CD4-positive, alpha-beta T cell treated with Interleukin-2 at 100 ng/mL for 4 hours (primary cell): ENCODE measurements at regions not wholly inside any gene's neighbourhood (a gene's known extent, or its start where the extent isn't known, plus 50 kb on each side); places are given as distances from the start of the nearest gene placed in this dataset.
"Not testable (repeated sequence)": the region's sequence is repeated elsewhere in the genome, so short reads cannot be mapped to it uniquely, and the experiment has no call there.

Source experiments
- DNase-seq: peaks from one replicate; pipeline ENCODE4 v3.0.0-alpha.2; 2020; ENCODE audit warnings: low spot score

GRCh38 chr13:53398051-53398450 is 369.4 kb downstream of the OLFM4 start:
- no peak for DNase-seq

DNA sequence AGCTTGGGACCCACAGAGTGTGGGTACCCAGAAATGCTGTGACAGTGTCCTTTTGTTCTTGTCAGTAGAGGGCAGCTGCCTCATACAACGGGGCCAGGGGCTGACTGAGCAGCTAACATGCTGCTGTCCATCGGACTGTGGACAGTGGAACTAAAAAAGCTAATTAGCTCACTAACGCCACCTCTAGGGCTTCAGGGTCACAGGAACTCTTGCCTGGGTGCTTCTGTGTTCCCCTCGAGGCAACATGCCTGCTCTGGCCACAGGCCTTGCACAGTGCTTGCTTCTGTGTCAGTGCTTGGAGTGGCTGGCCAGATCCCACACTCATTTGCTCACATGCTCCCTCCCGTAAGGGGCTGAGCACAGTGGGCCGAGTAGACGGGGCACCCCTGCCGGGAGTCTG is 377.0 kb downstream of the OLFM4 start:
- DNase-seq = no peak

- DNase-seq = no peak
These were observed 379.7 kb downstream of the OLFM4 start for GRCh38 chr13:53408306-53408705.

DNA sequence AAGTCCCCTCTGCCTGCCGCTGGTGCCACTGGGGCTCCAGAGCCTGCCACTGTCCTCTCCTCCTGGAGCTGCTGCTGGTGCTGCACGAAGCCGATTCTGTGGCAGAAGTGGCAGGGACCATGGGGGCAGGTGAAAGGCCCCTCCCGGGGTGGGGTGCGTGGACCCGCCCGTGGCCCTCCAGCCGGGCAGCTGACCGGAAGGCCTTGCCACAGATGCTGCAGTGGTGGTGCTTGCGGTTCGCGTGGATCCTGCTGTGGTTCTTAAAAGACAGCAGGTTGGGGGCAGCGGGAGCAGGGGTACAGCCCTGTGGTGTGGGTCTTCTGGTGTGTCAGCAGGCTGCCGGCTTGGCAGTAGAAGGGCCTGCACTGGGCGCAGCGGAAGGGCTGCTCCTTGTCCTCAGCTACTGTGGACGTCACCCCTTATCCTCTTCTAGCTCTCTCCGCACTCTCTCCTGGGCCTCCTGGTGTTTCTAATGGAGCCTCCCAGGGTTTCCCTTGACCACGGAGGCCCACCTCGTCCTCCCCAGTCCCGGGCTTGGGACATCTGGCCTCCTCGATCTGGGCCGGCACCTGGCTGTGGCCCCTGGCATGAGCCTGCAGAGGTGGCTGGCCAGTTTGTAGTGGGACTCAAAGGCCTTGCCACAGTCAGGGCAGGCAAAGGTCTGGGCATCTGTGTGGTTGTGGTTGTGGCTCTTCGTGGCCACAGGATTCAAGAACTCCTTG is 380.4 kb downstream of the OLFM4 start:
- no peak for DNase-seq

- DNase-seq = no peak
These were observed 382.9 kb downstream of the OLFM4 start for GRCh38 chr13:53411463-53411862.

- DNase-seq = no peak
These were observed 386.5 kb downstream of the OLFM4 start for GRCh38 chr13:53415135-53415534.

GRCh38 chr13:53417601-53418000 is 389.0 kb downstream of the OLFM4 start:
- no peak for DNase-seq

DNA sequence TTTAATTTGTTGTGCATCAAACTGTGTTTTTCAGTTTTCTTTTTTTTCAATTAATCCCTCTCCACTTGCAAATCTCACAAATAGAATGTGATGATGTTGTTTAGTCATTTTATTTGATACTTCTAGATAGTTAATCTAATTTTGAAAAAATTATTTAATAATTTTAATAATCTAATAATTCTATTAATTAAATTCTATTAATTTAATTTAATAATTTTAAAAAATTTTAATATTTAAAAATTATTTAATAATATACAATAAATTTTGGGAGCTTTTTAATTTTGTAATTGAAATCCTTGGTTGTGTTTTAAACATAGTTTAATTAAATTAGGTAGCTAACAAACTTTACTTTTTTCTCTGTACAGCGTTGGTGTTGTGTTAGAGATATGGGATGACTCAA is 393.8 kb downstream of the OLFM4 start:
- no peak for DNase-seq

- no peak for DNase-seq
These were observed 407.8 kb downstream of the OLFM4 start for GRCh38 chr13:53436396-53436795.

DNA sequence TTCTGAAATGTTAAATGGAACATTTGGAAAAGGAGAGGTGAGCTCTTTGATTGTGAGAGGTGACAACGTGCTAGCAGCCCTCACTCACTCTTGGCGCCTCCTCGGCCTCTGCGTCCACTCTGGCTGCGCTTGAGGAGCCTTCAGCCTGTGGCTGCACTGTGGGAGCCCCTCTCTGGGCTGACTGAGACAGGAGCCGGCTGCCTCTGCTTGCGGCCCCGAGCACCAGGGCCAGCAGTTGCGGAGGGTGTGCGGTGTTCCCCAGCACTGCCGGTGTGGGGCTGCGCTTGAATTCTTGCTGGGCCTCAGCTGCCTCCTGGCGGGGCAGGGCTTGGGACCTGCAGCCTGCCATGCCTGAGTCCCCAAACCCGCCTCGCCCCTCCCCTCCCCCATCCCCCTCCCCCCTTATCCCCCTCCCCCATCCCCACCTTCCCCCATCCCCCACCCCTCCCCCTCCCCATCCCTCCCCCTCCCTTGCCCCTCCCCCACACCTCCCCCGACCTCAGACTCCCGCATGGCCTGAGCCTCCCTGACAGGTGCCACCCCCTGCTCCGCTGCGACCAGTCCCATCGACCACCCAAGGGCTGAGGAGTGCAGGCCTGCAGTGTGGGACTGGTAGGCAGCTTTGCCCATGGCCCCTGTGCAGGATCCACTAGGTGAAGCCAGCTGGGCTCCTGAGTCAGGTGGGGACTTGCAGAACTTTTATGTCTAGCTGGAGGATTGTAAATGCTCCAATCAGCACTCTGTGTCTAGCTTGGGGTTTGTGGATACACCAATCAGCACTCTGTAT is 411.0 kb downstream of the OLFM4 start:
- no peak for DNase-seq

GRCh38 chr13:53442979-53443378 is 414.4 kb downstream of the OLFM4 start:
- DNase-seq = no peak

GRCh38 chr13:53445686-53446085 is 417.1 kb downstream of the OLFM4 start:
- DNase-seq = no peak

GRCh38 chr13:53447456-53447855 is 418.8 kb downstream of the OLFM4 start:
- no peak for DNase-seq

DNA sequence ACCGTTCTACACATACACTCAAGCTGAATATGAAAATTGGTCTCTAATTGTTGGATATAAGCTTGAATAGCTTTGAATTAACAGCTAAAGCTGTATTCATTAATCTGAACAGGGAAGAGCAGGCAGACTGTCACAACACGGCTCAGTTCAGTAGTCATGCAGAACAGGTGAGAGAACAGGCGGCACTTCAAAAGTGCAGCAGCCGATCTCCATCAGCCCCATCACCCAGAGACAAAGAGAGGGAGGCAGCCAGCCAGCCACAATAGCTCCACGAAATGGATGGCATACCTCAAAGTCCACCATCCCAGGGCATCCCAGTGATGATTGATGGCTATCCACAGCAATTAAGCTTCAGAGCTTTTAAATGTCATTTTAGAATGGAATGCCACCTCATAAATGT is 419.2 kb downstream of the OLFM4 start:
- no peak for DNase-seq

GRCh38 chr13:53452263-53452808 is 423.7 kb downstream of the OLFM4 start:
- not testable (repeated sequence) for DNase-seq

- no peak for DNase-seq
These were observed 432.2 kb downstream of the OLFM4 start for GRCh38 chr13:53460796-53461195.

- DNase-seq = no peak
These were observed 434.5 kb downstream of the OLFM4 start for GRCh38 chr13:53463106-53463505.

- DNase-seq = no peak
These were observed 438.0 kb downstream of the OLFM4 start for GRCh38 chr13:53466576-53466975.

DNA sequence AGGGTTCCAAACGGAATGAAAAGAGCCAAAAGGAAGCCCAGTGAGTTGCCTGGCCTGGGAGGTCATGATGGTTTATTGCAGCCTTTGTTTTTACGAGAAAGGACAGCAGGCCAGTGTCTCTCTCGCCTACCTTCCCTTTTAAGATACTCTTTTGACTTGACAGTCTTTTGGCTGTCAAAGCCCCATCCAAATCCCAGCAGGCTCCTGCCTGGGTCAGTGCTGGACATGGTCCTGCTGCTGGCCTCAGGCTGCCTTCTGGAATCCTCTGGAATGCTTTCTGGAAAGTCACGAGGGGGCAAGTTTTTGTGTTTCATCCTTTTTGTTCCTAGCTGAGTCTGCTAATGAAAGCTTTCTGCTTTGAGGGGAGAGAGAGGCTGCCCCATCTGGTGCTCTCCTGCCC is 444.8 kb downstream of the OLFM4 start:
- DNase-seq = no peak

GRCh38 chr13:53474878-53475277 is 446.3 kb downstream of the OLFM4 start:
- no peak for DNase-seq

GRCh38 chr13:53490752-53491151 is 462.1 kb downstream of the OLFM4 start:
- no peak for DNase-seq

GRCh38 chr13:53494406-53494805 is 465.8 kb downstream of the OLFM4 start:
- no peak for DNase-seq

DNA sequence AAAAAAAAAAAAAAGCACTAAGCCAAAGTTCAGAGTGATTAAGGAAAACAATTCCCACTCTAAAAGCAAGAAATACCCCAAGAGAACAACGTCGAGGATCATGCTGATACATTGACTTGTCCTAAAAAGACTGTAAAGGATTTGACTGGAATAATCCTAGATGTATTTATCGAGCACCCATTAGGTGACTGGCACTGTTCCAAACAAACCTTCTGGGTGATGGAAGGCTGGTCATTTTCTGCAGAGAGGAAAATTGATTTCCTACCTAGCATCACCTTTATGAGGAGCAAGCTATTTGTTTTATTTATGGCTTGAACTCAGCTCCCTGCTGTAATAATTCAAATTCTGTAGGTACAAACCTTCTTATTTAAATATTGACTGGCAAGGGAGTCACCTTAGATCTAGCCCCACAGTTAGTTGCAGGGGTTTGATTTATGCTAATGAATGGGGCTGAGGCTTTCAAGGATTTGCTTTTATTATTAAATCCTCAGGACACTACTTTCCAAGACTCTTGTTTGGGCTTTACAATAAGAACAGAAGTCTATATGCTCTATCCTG is 471.0 kb downstream of the OLFM4 start:
- no peak for DNase-seq
